Upper lobe of right lung (tissue), 1 donor: ENCODE measurements at regions not wholly inside any gene's neighbourhood (a gene's known extent, or its start where the extent isn't known, plus 50 kb on each side); places are given as distances from the start of the nearest gene placed in this dataset.

Source experiments
- ATAC-seq: fragments of 200-7000 bp; cut with Tn5 transposase; one replicate; pipeline ENCODE4 v1.9.1; 2020; ENCODE audit warnings: mild to moderate bottlenecking, moderate library complexity
- DNase-seq: peaks from one replicate; pipeline ENCODE4 v3.0.0-alpha.2; 2020
- H3K27ac ChIP-seq: fragments of 200-600 bp; one replicate; pipeline ENCODE4 v1.8.0; 2022
- H3K27me3 ChIP-seq: fragments of 200-600 bp; one replicate; pipeline ENCODE4 v1.8.0; 2022; ENCODE audit warnings: mild to moderate bottlenecking
- H3K36me3 ChIP-seq: fragments of 200-600 bp; one replicate; pipeline ENCODE4 v1.8.0; 2022
- H3K4me1 ChIP-seq: fragments of 200-600 bp; one replicate; pipeline ENCODE4 v1.8.0; 2022
- H3K4me3 ChIP-seq: fragments of 200-600 bp; one replicate; pipeline ENCODE4 v1.8.0; 2022; ENCODE audit warnings: mild to moderate bottlenecking
- H3K9me3 ChIP-seq: fragments of 200-600 bp; one replicate; pipeline ENCODE4 v1.8.0; 2022
- CTCF ChIP-seq: fragments of 200-600 bp; IDR thresholded peaks from one replicate; pipeline ENCODE4 v1.8.0; 2022; ENCODE audit warnings: antibody characterized with exemption
- intact Hi-C: fragments of 100-400 bp; cut with DNase I; formaldehyde crosslinking; loops from one replicate; pipeline ENCODE4 v1.11.0; 2022
- donor health status: DM: no; HTN: yes; CAD: no; lungs with severe emphysema.

- DNase-seq = no peak
Measured at GRCh38 chrX:149097786-149098185, 407.3 kb downstream of the IDS start.

GRCh38 chrX:149092179-149092578 lies 412.9 kb downstream of the IDS start:
- no peak overlapping the region for H3K4me3 ChIP-seq
- no peaks in the 10 kb centered on the region for H3K27me3 ChIP-seq
- no peaks in the 10 kb centered on the region for H3K36me3 ChIP-seq
- no peak for ATAC-seq
- no peak for DNase-seq
- TF ChIP-seq CTCF = no peak
- H3K9me3 ChIP-seq = no peaks in the 10 kb centered on the region
- intact Hi-C loops = no loop called here
- H3K27ac ChIP-seq = no peak overlapping the region
- H3K4me1 ChIP-seq = no peaks in the 10 kb centered on the region

More at GRCh38 chrX:149097786-149098185, 407.3 kb downstream of the IDS start:
- Histone ChIP-seq H3K27me3 (no peaks in the 10 kb centered on the region), H3K4me3 (no peak overlapping the region), H3K9me3 (no peaks in the 10 kb centered on the region), H3K36me3 (no peaks in the 10 kb centered on the region), H3K4me1 (no peaks in the 10 kb centered on the region), H3K27ac (no peak overlapping the region)
- intact Hi-C loops = no loop called here
- TF ChIP-seq CTCF = no peak
- ATAC-seq = no peak

- Histone ChIP-seq H3K27ac (no peak overlapping the region), H3K27me3 (no peaks in the 10 kb centered on the region), H3K4me3 (no peak overlapping the region), H3K9me3 (no peaks in the 10 kb centered on the region), H3K36me3 (no peaks in the 10 kb centered on the region), H3K4me1 (no peaks in the 10 kb centered on the region)
- intact Hi-C loops = no loop called here
- ATAC-seq (no peak), DNase-seq (no peak)
- no peak for TF ChIP-seq CTCF
Measured at GRCh38 chrX:149079805-149080406, 425.2 kb downstream of the IDS start.

GRCh38 chrX:149074398-149074797 lies 430.7 kb downstream of the IDS start:
- intact Hi-C loops = no loop called here
- no peak overlapping the region for H3K27ac ChIP-seq
- no peaks in the 10 kb centered on the region for H3K9me3 ChIP-seq
- no peak for TF ChIP-seq CTCF
- no peak overlapping the region for H3K4me3 ChIP-seq
- DNase-seq (no peak), ATAC-seq (peak; percentile 36)
- H3K4me1 ChIP-seq = no peaks in the 10 kb centered on the region
- no peaks in the 10 kb centered on the region for H3K27me3 ChIP-seq
- no peaks in the 10 kb centered on the region for H3K36me3 ChIP-seq

- Histone ChIP-seq H3K9me3 (no peaks in the 10 kb centered on the region), H3K27me3 (no peaks in the 10 kb centered on the region), H3K4me3 (no peak overlapping the region), H3K36me3 (no peaks in the 10 kb centered on the region), H3K4me1 (no peaks in the 10 kb centered on the region), H3K27ac (no peak overlapping the region)
- no peak for ATAC-seq
- DNase-seq = no peak
- TF ChIP-seq CTCF = no peak
- intact Hi-C loops = no loop called here
Measured at GRCh38 chrX:149073479-149073878, 431.6 kb downstream of the IDS start.

GRCh38 chrX:149069899-149070298 lies 435.2 kb downstream of the IDS start:
- no peak for ATAC-seq
- no peak overlapping the region for H3K27ac ChIP-seq

More at GRCh38 chrX:149069899-149070298, 435.2 kb downstream of the IDS start:
- TF ChIP-seq CTCF = no peak
- H3K36me3 ChIP-seq = no peaks in the 10 kb centered on the region
- DNase-seq = no peak
- no peaks in the 10 kb centered on the region for H3K4me1 ChIP-seq
- no peak overlapping the region for H3K4me3 ChIP-seq
- intact Hi-C loops = no loop called here
- H3K27me3 ChIP-seq = no peaks in the 10 kb centered on the region
- H3K9me3 ChIP-seq = no peaks in the 10 kb centered on the region
